Astrocyte (in vitro differentiated cells and primary cell): ENCODE measurements at regions not wholly inside any gene's neighbourhood (a gene's known extent, or its start where the extent isn't known, plus 50 kb on each side); places are given as distances from the start of the nearest gene placed in this dataset.
"Not testable (repeated sequence)": the region's sequence is repeated elsewhere in the genome, so short reads cannot be mapped to it uniquely, and the experiment has no call there.

ENCODE experiments used
- DNase-seq: peaks from one replicate; pipeline ENCODE4 v3.0.0-alpha.2; 2010; ENCODE audit warnings: low read depth
- FAIRE-seq: peaks from 2 replicates; lab custom pipeline; 2011; peaks lifted over from hg19 to GRCh38; lab: Jason Lieb, UNC
- H2AFZ ChIP-seq: 2 replicates; pipeline ENCODE4 v1.6.0; 2012; ENCODE audit warnings: low read depth, low read length, inconsistent platforms
- H3K27ac ChIP-seq: 2 replicates; pipeline ENCODE4 v1.5.1; 2011; ENCODE audit warnings: low read depth, low read length, inconsistent platforms
- H3K27me3 ChIP-seq: 2 replicates; pipeline ENCODE4 v1.6.0; 2011; ENCODE audit warnings: low read length, inconsistent platforms; ENCODE audit not compliant: insufficient read depth
- H3K36me3 ChIP-seq: 2 replicates; pipeline ENCODE4 v1.5.1; 2011; ENCODE audit warnings: low read length, inconsistent platforms; ENCODE audit not compliant: insufficient read depth
- H3K4me1 ChIP-seq: 2 replicates; pipeline ENCODE4 v1.5.1; 2011; ENCODE audit warnings: low read length, inconsistent platforms; ENCODE audit not compliant: insufficient read depth
- H3K4me2 ChIP-seq: 2 replicates; pipeline ENCODE4 v1.6.0; 2012; ENCODE audit warnings: low read length, inconsistent platforms
- H3K4me3 ChIP-seq: 2 replicates; pipeline ENCODE4 v1.5.1; 2011; ENCODE audit warnings: low read depth, mild to moderate bottlenecking, low read length, inconsistent platforms; ENCODE audit not compliant: insufficient read depth
- H3K79me2 ChIP-seq: 2 replicates; pipeline ENCODE4 v1.6.0; 2012; ENCODE audit warnings: mild to moderate bottlenecking, low read length, inconsistent platforms; ENCODE audit not compliant: insufficient read depth
- H3K9ac ChIP-seq: 2 replicates; pipeline ENCODE4 v1.6.0; 2012; ENCODE audit warnings: mild to moderate bottlenecking, low read length, inconsistent platforms
- H3K9me3 ChIP-seq: 2 replicates; pipeline ENCODE4 v1.5.1; 2012; ENCODE audit warnings: low read depth, mild to moderate bottlenecking, low read length, inconsistent platforms; ENCODE audit not compliant: insufficient read depth
- H4K20me1 ChIP-seq: 2 replicates; pipeline ENCODE4 v1.6.0; 2012; ENCODE audit warnings: low read length, inconsistent platforms; ENCODE audit not compliant: insufficient read depth
- H3K27ac Mint-ChIP-seq: one replicate; pipeline ENCODE4 v1.8.0; 2021; ENCODE audit warnings: mild to moderate bottlenecking, mixed read lengths; ENCODE audit not compliant: unreplicated experiment
- H3K27me3 Mint-ChIP-seq: one replicate; pipeline ENCODE4 v1.8.0; 2021; ENCODE audit warnings: low read depth, mixed read lengths; ENCODE audit not compliant: unreplicated experiment
- H3K36me3 Mint-ChIP-seq: one replicate; pipeline ENCODE4 v1.8.0; 2021; ENCODE audit warnings: low read depth, mixed read lengths; ENCODE audit not compliant: unreplicated experiment
- H3K4me1 Mint-ChIP-seq: one replicate; pipeline ENCODE4 v1.8.0; 2021; ENCODE audit warnings: low read depth, mixed read lengths; ENCODE audit not compliant: unreplicated experiment
- H3K4me3 Mint-ChIP-seq: one replicate; pipeline ENCODE4 v1.8.0; 2021; ENCODE audit warnings: mild to moderate bottlenecking, moderate library complexity, mixed read lengths; ENCODE audit not compliant: unreplicated experiment
- H3K9me3 Mint-ChIP-seq: one replicate; pipeline ENCODE4 v1.8.0; 2021; ENCODE audit warnings: mild to moderate bottlenecking, mixed read lengths; ENCODE audit not compliant: unreplicated experiment
- CTCF ChIP-seq: IDR thresholded peaks from 2 replicates; pipeline ENCODE4 v1.5.1; 2011; ENCODE audit warnings: low read depth, mild to moderate bottlenecking, inconsistent platforms, low read length, moderate library complexity; ENCODE audit not compliant: insufficient read depth
- EZH2 ChIP-seq: IDR thresholded peaks from 2 replicates; pipeline ENCODE4 v1.6.1; 2012; ENCODE audit warnings: mild to moderate bottlenecking, low read length, inconsistent platforms; ENCODE audit not compliant: insufficient read depth

GRCh38 chr6:984031-984430 is 291.1 kb upstream of the EXOC2 start:
- DNase-seq (no peak), FAIRE-seq (no peak)
- Histone ChIP-seq H3K27me3 (peaks cover 4% of the 10 kb centered on the region), H3K9ac (no peak overlapping the region), H3K27ac (no peak overlapping the region), H3K4me1 (no peaks in the 10 kb centered on the region), H3K4me3 (no peak overlapping the region), H3K9me3 (no peaks in the 10 kb centered on the region), H4K20me1 (no peaks in the 10 kb centered on the region), H3K4me2 (no peak overlapping the region), H3K36me3 (no peaks in the 10 kb centered on the region), H2AFZ (no peak overlapping the region), H3K79me2 (no peaks in the 10 kb centered on the region)
- H3K27ac Mint-ChIP-seq, result no peak overlapping the region
- H3K36me3 Mint-ChIP-seq, result no peaks in the 10 kb centered on the region
- TF ChIP-seq CTCF (no peak), EZH2 (no peak)
- peaks cover 42% of the 10 kb centered on the region for H3K27me3 Mint-ChIP-seq
- H3K4me1 Mint-ChIP-seq, result peaks cover 8% of the 10 kb centered on the region
- peaks cover 5% of the 10 kb centered on the region for H3K9me3 Mint-ChIP-seq
- H3K4me3 Mint-ChIP-seq, result no peak overlapping the region

DNA sequence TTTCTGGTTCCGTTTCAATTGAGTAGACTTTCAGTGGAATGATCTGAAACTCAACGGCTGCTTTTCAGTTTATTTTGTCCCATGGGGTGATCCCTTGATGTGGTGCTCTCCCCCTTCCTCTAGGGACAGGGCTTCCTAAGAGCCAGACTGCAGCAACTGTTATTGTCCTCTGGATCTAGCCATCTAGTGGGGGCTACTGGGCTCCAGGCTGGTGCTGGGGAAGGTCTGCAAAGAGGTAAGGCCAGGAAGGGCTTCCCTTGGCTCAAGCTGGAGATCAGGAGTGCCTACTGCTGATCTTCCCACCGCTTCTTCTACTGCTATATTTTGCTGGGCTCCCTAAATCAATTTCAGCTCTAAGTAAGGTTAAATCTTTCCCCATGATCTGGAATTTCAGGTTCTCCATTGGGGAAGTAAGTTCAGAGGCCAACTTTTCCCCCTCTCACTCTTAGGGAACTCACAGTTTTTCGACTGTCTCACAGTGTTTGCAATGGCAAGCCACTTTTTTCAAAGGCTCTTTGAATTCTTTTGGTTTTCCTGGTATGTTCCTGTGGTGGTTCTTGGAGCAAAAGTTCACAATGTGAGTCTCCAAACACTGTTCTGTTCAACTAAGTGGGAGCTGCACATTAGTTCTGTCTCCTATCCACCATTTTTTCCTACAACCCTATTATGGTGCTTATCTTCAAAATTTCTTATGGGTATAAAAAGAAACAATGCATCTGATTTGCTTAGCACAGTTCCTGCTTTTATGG is 286.2 kb upstream of the EXOC2 start:
- H3K4me2 ChIP-seq, result no peak overlapping the region
- no peaks in the 10 kb centered on the region for H3K9me3 ChIP-seq
- Mint-ChIP-seq H3K9me3 (peaks cover 31% of the 10 kb centered on the region), H3K27me3 (peaks cover 19% of the 10 kb centered on the region), H3K4me1 (peaks cover 11% of the 10 kb centered on the region), H3K36me3 (no peaks in the 10 kb centered on the region), H3K4me3 (no peak overlapping the region), H3K27ac (no peak overlapping the region)
- H3K4me1 ChIP-seq, result no peaks in the 10 kb centered on the region
- H3K79me2 ChIP-seq, result no peaks in the 10 kb centered on the region
- DNase-seq, result no peak
- no peak overlapping the region for H2AFZ ChIP-seq
- no peak for FAIRE-seq
- no peaks in the 10 kb centered on the region for H3K36me3 ChIP-seq
- no peaks in the 10 kb centered on the region for H4K20me1 ChIP-seq
- no peak overlapping the region for H3K4me3 ChIP-seq
- peaks cover 4% of the 10 kb centered on the region for H3K27me3 ChIP-seq
- H3K9ac ChIP-seq, result no peak overlapping the region
- no peak overlapping the region for H3K27ac ChIP-seq
- no peak for TF ChIP-seq CTCF
- TF ChIP-seq EZH2, result no peak

DNA sequence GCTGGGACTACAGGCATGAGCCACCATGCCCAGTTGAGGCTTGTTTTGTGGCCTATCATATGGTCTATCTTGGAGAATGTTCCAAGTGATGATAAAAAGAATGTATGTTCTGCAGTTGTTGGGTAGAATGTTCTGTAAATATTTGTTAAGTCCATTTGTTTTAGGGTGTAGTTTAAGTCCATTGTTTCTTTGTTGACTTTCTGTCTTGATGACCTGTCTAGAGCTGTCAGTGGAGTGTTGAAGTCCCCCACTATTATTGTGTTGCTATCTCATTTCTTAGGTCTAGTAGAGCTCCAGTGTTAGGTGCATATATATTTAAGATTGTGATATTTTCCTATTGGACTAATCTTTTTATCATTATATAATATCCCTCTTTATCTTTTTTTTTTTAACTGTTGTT is 284.3 kb upstream of the EXOC2 start:
- H3K4me3 Mint-ChIP-seq, H3K36me3 Mint-ChIP-seq, H3K4me3 ChIP-seq, FAIRE-seq, H3K36me3 ChIP-seq, H3K79me2 ChIP-seq, H3K9me3 ChIP-seq, H3K4me1 ChIP-seq, H3K27ac ChIP-seq, H3K27ac Mint-ChIP-seq, H4K20me1 ChIP-seq, DNase-seq, H3K9ac ChIP-seq, H3K4me2 ChIP-seq, H3K27me3 ChIP-seq, H2AFZ ChIP-seq: not testable (repeated sequence)
- peaks cover 11% of the 10 kb centered on the region for H3K4me1 Mint-ChIP-seq
- H3K9me3 Mint-ChIP-seq, result peaks cover 29% of the 10 kb centered on the region
- peaks cover 16% of the 10 kb centered on the region for H3K27me3 Mint-ChIP-seq
